Endothelial cell of umbilical vein (primary cell): ENCODE measurements at regions not wholly inside any gene's neighbourhood (a gene's known extent, or its start where the extent isn't known, plus 50 kb on each side); places are given as distances from the start of the nearest gene placed in this dataset.

Experiments
- BruUV-seq: library from RNA; stranded (reverse); fragments of 400-500 nt; replicated peaks from 2 replicates; lab custom pipeline; 2021; lab: Mats Ljungman, UMichigan
- CTCF ChIA-PET: fragments of 300-600, 350-600 bp; sonication (Branson Sonifier 250); formaldehyde crosslinking; loops from one replicate; lab custom pipeline; 2021; ENCODE audit warnings: antibody characterized with exemption, inconsistent platforms; lab: Charles Lee
- POLR2A ChIA-PET: fragments of 300-600, 350-600 bp; sonication (Branson Sonifier 250); formaldehyde crosslinking; loops from one replicate; lab custom pipeline; 2021; ENCODE audit warnings: antibody characterized with exemption, inconsistent platforms; lab: Charles Lee
- DNase-seq: peaks from one replicate; pipeline ENCODE4 v3.0.0-alpha.2; 2011; ENCODE audit warnings: low read depth, low spot score
- FAIRE-seq: peaks from 2 replicates; lab custom pipeline; 2011; peaks lifted over from hg19 to GRCh38; lab: Jason Lieb, UNC
- H2AFZ ChIP-seq: 2 replicates; pipeline ENCODE4 v1.6.0; 2012; ENCODE audit warnings: low read depth, low read length, control low read depth, inconsistent platforms
- H3K27ac ChIP-seq: 2 replicates; pipeline ENCODE4 v1.5.1; 2011; ENCODE audit warnings: low read depth, mild to moderate bottlenecking, control low read depth, low read length, moderate library complexity; ENCODE audit not compliant: insufficient read depth
- H3K27me3 ChIP-seq, 2 experiments: 2 replicates each; pipeline versions ENCODE4 v1.6.0 to v1.6.1; 2011; ENCODE audit warnings: low read length in 2 of 2, mixed read lengths in 1 of 2; ENCODE audit not compliant: control insufficient read depth in 2 of 2, insufficient read depth in 2 of 2
- H3K36me3 ChIP-seq, 2 experiments: 2 replicates in 1 of 2; 3 replicates in 1 of 2; pipeline ENCODE4 v1.5.1; 2011; ENCODE audit warnings: low read length in 2 of 2, mild to moderate bottlenecking in 1 of 2, moderate library complexity in 1 of 2; ENCODE audit not compliant: control insufficient read depth in 2 of 2, insufficient read depth in 2 of 2; ENCODE audit errors: extremely low read depth in 1 of 2
- H3K4me1 ChIP-seq: 3 replicates; pipeline ENCODE4 v1.5.1; 2011; ENCODE audit warnings: mild to moderate bottlenecking, low read length; ENCODE audit not compliant: control insufficient read depth, insufficient read depth; ENCODE audit errors: extremely low read depth
- H3K4me2 ChIP-seq: 2 replicates; pipeline ENCODE4 v1.6.1; 2011; ENCODE audit warnings: low read length, control low read depth, mixed read lengths; ENCODE audit not compliant: insufficient read depth
- H3K4me3 ChIP-seq, 3 experiments: fragments of 200-600 bp in 1 of 3; sonication (generic), shearing (Covaris generic) in 1 of 3; replicated peaks in 1 of 3; 2 replicates each; pipeline ENCODE4 v1.5.1; 2011 to 2016; ENCODE audit warnings: control low read depth in 3 of 3, low read length in 3 of 3, mild to moderate bottlenecking in 2 of 3, inconsistent platforms in 1 of 3, low read depth in 1 of 3, moderate library complexity in 1 of 3; ENCODE audit not compliant: insufficient read depth in 1 of 3
- H3K79me2 ChIP-seq: 2 replicates; pipeline ENCODE4 v1.6.0; 2012; ENCODE audit warnings: low read length, inconsistent platforms; ENCODE audit not compliant: control insufficient read depth, insufficient read depth
- H3K9ac ChIP-seq: replicated peaks from 2 replicates; pipeline ENCODE3; 2011; ENCODE audit warnings: low read length, control low read depth; ENCODE audit not compliant: insufficient read depth; ENCODE audit errors: extremely low read depth
- H3K9me1 ChIP-seq: replicated peaks from 3 replicates; pipeline ENCODE4 v1.6.0; 2011; ENCODE audit warnings: mild to moderate bottlenecking, low read length; ENCODE audit not compliant: control insufficient read depth, insufficient read depth; ENCODE audit errors: extremely low read depth
- H3K9me3 ChIP-seq: replicated peaks from 2 replicates; pipeline ENCODE4 v1.5.1; 2012; ENCODE audit warnings: low read length, inconsistent platforms; ENCODE audit not compliant: control insufficient read depth, insufficient read depth
- H4K20me1 ChIP-seq: replicated peaks from 2 replicates; pipeline ENCODE3; 2011; ENCODE audit warnings: mild to moderate bottlenecking, low read length; ENCODE audit not compliant: control insufficient read depth, insufficient read depth; ENCODE audit errors: extremely low read depth
- EZH2 ChIP-seq: IDR thresholded peaks from 2 replicates; pipeline ENCODE4 v1.6.1; 2012; ENCODE audit warnings: borderline replicate concordance, low read depth, mild to moderate bottlenecking, moderate library complexity, low read length, inconsistent platforms; ENCODE audit not compliant: severe bottlenecking
- FOS ChIP-seq: IDR thresholded peaks from 2 replicates; pipeline ENCODE4 v1.6.1; 2011; ENCODE audit warnings: mild to moderate bottlenecking, low read length, moderate library complexity, borderline replicate concordance; ENCODE audit not compliant: insufficient read depth
- GATA2 ChIP-seq: IDR thresholded peaks from 2 replicates; pipeline ENCODE4 v1.7.0; 2011; ENCODE audit warnings: low read depth, mild to moderate bottlenecking, moderate library complexity, mixed read lengths, low read length; ENCODE audit not compliant: insufficient read length, insufficient read depth
- JUN ChIP-seq: IDR thresholded peaks from 2 replicates; pipeline ENCODE4 v1.6.1; 2011; ENCODE audit warnings: borderline replicate concordance, low read depth; ENCODE audit not compliant: insufficient read length, insufficient read depth
- MAX ChIP-seq: IDR thresholded peaks from 2 replicates; pipeline ENCODE4 v1.6.1; 2011; ENCODE audit not compliant: insufficient read depth, insufficient read length
- MYC ChIP-seq: IDR thresholded peaks from one replicate; pipeline ENCODE4 v1.6.1; 2011; ENCODE audit warnings: mild to moderate bottlenecking, low read depth, low read length
- POLR2A ChIP-seq: IDR thresholded peaks from 2 replicates; pipeline ENCODE4 v1.6.1; 2012; ENCODE audit warnings: low read depth, mild to moderate bottlenecking, control low read depth, low read length
- POLR2AphosphoS5 ChIP-seq: IDR thresholded peaks from 2 replicates; pipeline ENCODE4 v1.6.1; 2012; ENCODE audit warnings: low read depth, mild to moderate bottlenecking, control low read depth, low read length, moderate library complexity; ENCODE audit not compliant: insufficient read depth
- dilution Hi-C: fragments of 300-500 bp; cut with MboI; formaldehyde crosslinking; loops from one replicate; pipeline ENCODE4 v1.15.0; 2019; ENCODE audit warnings: low sequenced_read_pairs; ENCODE audit not compliant: extremely low pct_ligation_motif_present
- intact Hi-C: fragments of 100-400 bp; cut with micrococcal nuclease; formaldehyde crosslinking; loops from one replicate; pipeline ENCODE4 v1.10.0; 2022
- TF ChIP-seq, protein P1 (sequence below), 2 donors: IDR thresholded peaks; 1 replicate in 1 of 2; 2 replicates in 1 of 2; pipeline ENCODE4 v1.5.1; 2011; ENCODE audit warnings: low read length in 2 of 2, mild to moderate bottlenecking in 2 of 2, moderate library complexity in 2 of 2, control low read depth in 1 of 2, inconsistent platforms in 1 of 2, low read depth in 1 of 2; ENCODE audit not compliant: insufficient read depth in 1 of 2; ENCODE audit errors: extremely low read depth in 1 of 2

- H2AFZ ChIP-seq = no peak overlapping the region
- H3K27ac ChIP-seq = no peak overlapping the region
- H3K9me1 ChIP-seq = no peaks in the 10 kb centered on the region
- H3K79me2 ChIP-seq = no peaks in the 10 kb centered on the region
- no peak for FAIRE-seq
- H3K4me3 ChIP-seq = no peak overlapping the region
- H3K27me3 ChIP-seq = no peaks in the 10 kb centered on the region
- no peaks in the 10 kb centered on the region for H3K36me3 ChIP-seq
- BruUV-seq = no TSS peak
- H3K9ac ChIP-seq = no peak overlapping the region
- H3K9me3 ChIP-seq = no peaks in the 10 kb centered on the region
- H3K4me1 ChIP-seq = peaks cover 3% of the 10 kb centered on the region
- ChIA-PET CTCF (interaction anchor here (1.9 kb wide), 1 partner anchor 71 kb away, joined by 5 read pairs; no protein-coding TSS in a partner anchor), POLR2A (no interaction called here)
- TF ChIP-seq FOS (no peak), MAX (no peak), GATA2 (no peak), POLR2A (no peak), JUN (no peak), EZH2 (no peak), MYC (no peak), POLR2AphosphoS5 (no peak)
- TF ChIP-seq, protein P1, sequence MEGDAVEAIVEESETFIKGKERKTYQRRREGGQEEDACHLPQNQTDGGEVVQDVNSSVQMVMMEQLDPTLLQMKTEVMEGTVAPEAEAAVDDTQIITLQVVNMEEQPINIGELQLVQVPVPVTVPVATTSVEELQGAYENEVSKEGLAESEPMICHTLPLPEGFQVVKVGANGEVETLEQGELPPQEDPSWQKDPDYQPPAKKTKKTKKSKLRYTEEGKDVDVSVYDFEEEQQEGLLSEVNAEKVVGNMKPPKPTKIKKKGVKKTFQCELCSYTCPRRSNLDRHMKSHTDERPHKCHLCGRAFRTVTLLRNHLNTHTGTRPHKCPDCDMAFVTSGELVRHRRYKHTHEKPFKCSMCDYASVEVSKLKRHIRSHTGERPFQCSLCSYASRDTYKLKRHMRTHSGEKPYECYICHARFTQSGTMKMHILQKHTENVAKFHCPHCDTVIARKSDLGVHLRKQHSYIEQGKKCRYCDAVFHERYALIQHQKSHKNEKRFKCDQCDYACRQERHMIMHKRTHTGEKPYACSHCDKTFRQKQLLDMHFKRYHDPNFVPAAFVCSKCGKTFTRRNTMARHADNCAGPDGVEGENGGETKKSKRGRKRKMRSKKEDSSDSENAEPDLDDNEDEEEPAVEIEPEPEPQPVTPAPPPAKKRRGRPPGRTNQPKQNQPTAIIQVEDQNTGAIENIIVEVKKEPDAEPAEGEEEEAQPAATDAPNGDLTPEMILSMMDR (IDR thresholded peaks at IDR 0.05; ENCODE audit: extremely low read depth in 1 of 2, insufficient read depth in 1 of 2, low read depth in 1 of 2, low read length in 2 of 2) = no peak
- dilution Hi-C loops = no loop called here
- DNase-seq = no peak
- no peaks in the 10 kb centered on the region for H4K20me1 ChIP-seq
- intact Hi-C loops = no loop called here
- no peak overlapping the region for H3K4me2 ChIP-seq
These were observed 138.4 kb upstream of the CDKN3 start for GRCh38 chr14:54258382-54258781.
